GM12873 (cell line): ENCODE measurements at regions not wholly inside any gene's neighbourhood (a gene's known extent, or its start where the extent isn't known, plus 50 kb on each side); places are given as distances from the start of the nearest gene placed in this dataset.

Experiments
- TF ChIP-seq, protein P1 (sequence below): IDR thresholded peaks from 2 replicates; pipeline ENCODE4 v1.5.1; 2012; ENCODE audit warnings: low read depth, mild to moderate bottlenecking, moderate library complexity, low read length, control low read depth; ENCODE audit not compliant: insufficient read depth; ENCODE audit errors: missing control alignments

- TF ChIP-seq, protein P1, sequence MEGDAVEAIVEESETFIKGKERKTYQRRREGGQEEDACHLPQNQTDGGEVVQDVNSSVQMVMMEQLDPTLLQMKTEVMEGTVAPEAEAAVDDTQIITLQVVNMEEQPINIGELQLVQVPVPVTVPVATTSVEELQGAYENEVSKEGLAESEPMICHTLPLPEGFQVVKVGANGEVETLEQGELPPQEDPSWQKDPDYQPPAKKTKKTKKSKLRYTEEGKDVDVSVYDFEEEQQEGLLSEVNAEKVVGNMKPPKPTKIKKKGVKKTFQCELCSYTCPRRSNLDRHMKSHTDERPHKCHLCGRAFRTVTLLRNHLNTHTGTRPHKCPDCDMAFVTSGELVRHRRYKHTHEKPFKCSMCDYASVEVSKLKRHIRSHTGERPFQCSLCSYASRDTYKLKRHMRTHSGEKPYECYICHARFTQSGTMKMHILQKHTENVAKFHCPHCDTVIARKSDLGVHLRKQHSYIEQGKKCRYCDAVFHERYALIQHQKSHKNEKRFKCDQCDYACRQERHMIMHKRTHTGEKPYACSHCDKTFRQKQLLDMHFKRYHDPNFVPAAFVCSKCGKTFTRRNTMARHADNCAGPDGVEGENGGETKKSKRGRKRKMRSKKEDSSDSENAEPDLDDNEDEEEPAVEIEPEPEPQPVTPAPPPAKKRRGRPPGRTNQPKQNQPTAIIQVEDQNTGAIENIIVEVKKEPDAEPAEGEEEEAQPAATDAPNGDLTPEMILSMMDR = no peak
Observed at GRCh38 chr9:105073147-105073546, 145.2 kb upstream of the ABCA1 start.

- TF ChIP-seq, protein P1 = no peak
Observed at GRCh38 chr9:105074491-105074890, 146.5 kb upstream of the ABCA1 start.

DNA sequence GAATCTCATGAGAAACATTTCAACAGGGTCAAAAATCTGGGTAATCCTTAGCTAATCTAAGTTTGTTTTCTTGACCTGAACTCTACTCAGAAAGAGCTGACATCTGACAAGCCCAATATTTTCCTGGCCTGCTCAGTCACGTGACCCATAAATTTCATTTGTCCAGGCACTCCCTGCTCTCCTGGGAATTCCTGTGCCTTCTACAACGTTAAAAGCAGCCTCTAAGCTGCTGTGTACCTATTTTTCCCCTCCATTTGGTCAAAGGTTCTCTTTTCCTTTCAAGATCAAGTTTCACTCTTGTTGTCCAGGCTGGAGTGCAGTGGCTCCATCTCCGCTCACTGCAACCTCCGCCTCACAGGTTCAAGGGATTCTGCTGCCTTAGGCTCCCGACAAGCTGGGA, 148.8 kb upstream of the ABCA1 start:
- TF ChIP-seq, protein P1 = no peak

DNA sequence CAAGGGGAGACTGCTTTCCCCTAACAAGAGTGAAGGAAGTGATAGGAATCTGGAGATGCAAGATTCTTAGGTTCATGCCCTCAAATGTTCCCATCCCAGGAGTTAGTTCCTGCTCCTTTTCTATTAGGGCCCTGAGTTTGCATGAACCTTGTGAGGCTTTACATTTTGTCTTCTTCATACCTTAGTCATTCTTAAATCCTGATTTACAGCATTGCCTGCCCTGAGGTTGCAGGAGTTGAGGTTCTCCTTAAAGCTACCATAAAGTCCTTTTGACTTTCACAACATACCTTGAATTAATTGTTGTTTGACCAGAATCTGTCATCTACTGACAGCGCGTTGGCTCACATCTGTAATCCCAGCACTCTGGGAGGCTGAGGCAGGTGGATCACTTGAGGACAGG, 151.5 kb upstream of the ABCA1 start:
- TF ChIP-seq, protein P1 = no peak

GRCh38 chr9:105082843-105083242, 154.9 kb upstream of the ABCA1 start:
- TF ChIP-seq, protein P1 = no peak

DNA sequence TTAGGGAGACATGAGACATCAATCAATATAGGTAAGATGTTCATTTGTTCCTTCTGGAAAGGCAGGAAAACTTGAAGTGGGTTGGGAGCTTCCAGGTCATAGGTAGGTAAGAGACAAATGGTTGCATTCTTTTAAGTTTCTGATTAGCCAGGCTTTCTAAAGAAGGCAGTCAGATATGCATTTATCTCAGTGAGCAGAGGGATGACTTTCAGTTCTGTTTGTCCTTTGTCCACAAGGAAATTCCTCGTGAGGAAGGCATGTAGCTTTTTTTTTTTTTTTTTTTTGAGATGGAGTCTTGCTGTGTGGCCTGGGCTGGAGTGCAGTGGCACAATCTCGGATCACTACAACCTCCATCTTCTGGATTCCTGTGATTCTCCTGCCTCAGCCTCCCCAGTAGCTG, 155.3 kb upstream of the ABCA1 start:
- TF ChIP-seq, protein P1 = no peak

DNA sequence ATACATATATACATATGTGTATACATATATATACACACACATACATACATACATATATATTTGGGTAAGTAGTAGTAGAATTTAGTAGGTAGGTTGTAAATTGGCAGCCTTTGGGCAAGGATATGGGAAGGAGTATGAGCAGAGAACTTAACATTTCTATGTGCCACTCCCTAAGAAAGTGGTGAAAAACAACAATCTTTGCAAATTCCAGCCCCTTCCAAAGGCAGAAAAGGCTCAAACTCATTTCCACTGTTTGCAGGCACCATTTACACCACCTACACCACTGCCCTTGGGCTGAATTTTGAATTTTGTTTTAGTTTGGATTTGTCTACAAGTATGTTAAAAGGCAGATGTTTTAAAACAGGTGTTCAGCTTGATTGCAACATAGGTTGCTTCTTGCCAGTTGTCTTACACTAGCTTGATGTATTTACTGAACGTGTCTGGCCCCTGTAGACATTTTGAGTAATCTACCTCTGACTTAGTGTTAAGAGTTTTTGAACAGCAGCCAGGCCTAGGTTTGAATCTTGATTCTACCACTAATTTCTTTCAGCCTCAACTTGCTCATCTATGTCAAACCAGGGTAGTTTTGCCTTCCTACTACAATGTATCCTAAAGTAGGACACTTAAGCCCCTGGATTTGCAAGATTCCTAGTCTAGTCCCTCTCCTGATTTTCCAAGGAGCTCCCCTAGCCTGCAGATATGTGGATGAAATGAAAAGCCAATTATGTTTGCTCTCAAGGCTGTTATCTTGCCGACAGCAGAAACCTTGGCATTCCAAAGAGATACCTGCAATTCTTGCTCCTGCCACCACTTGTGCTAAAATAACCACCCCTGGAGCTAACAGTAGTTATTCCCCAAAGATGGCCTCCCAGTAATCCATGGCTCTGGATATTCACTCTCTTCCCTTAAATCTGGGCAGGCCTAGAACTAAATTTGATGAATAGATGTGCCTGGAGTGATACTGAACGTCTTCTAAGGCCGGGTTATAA, 156.2 kb upstream of the SLC44A1 start:
- TF ChIP-seq, protein P1 = no peak
